Stimulated activated CD8-positive, alpha-beta memory T cell treated with anti-CD3 and anti-CD28 coated beads, Interleukin-15, amount 100 ng/mL, for 24 hours (primary cell): ENCODE measurements at regions not wholly inside any gene's neighbourhood (a gene's known extent, or its start where the extent isn't known, plus 50 kb on each side); places are given as distances from the start of the nearest gene placed in this dataset.

Experiments used
- DNase-seq: peaks from one replicate; pipeline ENCODE4 v3.0.0-alpha.2; 2020; ENCODE audit warnings: low read depth

DNA sequence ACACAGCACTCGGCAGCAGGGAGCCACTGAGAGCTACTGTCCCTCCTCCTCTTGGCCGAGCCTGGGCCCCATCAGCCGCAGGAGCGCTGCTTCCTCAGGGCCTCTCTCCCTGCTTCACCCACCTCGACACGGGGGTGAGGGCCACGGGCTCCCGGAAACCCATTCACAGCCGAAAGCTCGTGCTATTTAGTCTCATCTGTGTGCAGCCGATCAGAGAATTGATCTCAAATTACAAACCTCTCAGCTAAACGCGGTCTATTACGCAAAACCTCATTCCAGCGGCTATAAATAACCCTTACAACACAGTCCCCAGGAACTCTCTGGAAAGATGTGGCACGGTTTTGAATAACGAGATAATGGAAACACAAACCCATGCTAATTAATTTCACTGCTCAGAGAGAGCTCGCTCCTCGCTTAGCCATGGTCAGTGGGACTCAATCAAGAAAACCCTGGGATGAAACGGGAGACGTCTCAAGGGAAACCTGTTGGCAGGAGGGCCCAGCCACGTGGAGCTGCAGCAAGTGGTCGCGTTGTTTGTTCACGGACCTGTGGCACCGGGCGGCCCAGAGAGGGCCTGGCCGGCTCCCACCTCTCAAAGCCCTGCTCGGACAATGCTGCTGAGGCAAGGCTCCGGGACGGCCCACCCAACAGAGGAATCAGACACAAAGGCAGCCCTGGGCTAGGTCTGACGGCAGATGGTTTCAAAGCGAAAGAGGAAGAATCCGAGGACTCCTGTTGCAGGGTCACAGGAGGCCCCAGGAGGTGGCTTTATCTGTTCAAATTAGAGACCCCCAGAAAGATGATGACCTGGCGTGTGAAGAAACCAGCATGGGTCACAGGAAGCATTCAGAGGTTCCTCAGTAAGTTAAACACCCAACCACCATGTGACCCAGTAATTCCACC is 210.5 kb downstream of the CTTN start:
- no peak for DNase-seq

DNA sequence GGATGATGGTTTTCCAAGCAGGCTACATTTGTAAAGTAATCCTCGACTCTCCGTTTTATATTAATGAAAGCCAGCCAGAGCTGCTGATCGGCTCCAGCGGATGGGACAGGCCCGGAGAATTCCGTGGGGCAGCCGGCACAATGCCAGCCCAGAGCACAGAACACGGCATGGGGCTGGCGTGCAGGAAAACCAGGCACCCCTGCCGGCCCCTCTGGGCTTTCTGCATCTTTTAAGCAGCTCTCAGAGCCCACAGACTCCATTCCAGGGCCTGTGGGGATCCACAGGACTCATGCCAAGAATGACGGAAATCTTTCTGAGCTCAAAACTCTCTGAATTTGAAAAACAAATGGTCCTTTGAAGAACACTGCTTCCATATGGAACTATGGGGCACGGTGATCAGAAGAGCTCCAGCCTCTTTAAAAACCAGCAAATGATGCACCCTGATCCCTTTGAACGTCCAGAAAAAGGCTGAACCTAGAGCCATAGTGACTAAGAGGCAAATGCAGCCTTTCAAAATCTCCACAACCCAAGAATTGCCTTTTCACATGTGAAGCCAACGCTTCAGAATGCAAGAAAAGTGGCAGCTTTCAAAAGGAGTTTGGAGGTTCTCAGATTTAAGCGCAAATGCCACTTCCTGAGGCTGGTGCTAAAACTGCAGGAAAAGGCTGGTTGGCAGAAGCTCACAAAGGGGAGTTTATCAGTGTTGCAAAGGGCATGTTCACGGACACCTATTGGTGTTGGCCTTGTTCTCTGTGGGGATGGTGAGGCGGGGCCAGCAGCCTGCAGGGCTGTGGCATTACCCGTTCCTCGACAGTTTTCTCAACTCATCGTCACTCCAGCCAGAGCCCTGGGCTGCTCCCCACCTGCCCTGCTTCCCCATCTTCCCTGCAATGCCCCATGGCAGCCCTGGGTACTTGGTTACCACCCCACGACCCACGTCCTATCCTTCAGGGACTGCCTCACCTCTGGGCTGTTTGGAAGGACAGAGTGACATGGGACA is 212.5 kb downstream of the CTTN start:
- no peak for DNase-seq

DNA sequence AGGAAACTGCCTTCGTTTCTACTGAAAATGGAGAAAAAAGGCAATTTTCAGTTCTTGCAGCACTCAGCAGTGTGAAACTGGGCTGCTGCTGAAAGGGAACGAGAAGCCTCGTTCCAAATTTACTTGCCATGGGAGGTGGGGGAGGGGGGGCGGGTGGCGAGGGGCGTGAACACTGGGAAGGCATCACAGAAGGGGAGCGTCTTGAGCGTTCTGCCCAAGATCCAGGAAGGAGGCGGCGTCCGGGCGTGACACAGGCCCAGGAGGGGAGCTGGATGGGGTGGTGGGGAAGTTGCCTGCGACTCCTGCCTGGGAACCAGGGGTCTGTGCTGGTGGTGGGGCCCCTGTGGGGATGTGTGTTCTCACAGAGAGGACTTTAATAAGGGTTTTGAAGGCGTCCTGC is 213.5 kb downstream of the CTTN start:
- no peak for DNase-seq

DNA sequence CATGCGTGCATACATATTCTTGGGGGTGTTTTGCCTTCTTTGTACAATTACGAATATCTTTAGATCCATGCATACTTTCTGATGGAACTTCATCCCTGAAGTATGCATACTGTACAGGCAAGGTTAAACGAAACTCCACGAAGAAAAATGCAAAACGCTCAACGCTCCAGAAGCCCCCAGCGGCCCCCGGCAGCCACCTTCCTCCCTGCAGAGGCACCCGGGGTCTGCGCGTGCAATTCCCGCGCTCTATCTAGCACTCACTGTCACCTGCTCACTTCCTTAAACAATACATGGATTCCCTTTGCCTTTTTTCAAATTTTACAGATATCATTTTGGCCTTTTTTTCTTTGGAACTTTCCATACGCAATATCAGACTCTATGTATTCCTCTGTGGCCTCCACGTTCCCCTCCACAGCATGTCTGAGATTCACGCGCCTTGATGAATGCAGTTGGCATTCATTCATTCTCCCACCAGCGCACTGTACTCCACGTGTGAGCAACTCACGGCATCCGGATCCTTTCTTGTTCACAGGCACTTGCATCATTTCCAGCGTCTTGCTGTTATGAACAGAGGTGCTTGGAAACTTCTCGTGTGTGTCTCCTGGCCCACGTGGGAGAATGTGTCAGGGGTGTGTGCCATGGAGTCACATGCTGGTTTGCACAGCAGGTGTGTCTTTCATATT is 214.3 kb downstream of the CTTN start:
- no peak for DNase-seq

DNA sequence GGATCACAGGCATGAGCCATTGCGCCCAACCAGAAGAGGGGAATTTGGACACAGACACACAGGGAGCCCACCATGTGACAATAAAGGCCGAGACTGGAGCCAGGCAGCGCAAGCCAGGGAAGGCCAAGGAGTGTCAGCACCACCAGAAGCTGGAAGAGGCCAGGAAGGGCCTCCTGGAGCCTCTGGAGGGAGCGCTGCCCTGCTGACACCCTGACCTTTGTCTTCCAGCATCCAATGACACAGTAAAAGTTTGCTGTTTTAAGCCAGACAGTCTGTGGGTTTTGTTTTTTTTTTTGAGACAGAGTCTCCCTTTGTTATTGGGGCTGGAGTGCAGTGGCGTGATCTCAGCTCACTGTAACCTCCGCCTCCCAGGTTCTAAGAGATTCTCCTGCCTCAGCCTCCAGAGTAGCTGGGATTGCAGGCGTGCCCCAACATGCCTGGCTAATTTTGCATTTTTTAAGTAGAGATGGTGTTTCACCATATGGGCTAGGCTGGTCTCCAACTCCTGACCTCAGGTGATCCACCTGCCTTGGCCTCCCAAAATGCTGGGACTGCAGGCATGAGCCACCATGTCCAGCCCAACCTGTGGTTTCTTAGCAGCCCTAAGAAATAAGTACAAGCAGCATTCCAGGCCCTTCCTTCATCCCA is 215.8 kb downstream of the CTTN start:
- no peak for DNase-seq

DNA sequence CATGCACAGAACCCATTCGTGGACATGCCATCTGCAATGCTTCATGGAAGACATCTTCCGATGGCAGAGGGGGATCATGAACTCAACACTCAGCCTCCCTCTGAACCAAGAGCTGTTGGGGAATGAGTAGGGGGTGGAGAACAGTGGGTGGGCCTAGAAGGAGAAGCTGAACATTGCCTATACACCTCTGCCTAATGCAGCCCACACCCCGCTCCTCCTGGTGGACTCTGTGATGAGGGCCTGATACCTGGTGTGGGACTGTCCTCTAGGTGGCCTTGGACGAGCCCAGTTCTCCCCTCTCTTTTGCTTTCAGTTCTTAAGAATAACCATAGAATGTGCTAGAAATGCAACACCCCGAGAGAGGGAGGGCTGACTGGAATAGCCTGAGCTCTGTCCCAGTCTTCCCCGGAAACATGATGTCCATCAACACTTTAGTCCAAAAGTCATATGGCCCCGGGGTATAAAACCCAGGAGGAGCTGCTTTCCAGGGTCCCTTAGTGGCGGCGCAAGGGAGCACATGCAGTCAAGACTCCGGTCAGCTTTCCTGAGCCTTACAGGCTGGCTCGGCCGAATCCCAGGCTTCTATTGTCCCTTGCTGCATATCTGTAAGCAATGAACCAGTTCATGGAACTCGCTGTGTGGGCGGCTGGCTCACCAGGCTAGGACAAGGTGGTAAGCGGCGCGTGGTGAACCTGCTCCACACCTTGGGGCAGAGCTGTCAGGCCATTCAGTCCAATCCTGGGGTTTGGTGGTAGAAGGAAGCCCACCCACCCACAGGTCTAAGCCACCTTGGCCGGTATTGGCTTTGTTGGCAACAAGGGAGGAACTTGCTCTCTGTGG is 216.9 kb downstream of the CTTN start:
- DNase-seq: no peak

DNA sequence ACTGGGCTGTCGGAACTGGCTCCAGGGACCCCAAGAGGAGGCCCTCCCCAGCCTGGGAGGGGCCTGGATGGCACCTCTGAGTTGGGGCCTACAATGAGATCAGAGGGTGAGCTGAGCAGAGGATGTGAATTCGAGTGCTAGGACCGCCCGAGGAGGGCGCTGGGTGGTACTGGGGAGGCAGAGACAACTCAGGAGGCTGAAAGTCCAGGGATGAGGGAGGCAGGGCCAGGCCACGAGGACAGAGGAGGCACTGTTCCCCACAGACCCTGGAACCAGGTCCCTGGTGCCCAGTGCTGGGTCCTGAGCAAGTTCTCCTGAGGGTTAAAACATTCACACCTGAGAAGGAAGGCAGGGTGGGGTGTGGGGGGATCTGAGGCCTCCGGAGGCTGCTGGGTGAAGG is 218.0 kb downstream of the CTTN start:
- DNase-seq: no peak

DNA sequence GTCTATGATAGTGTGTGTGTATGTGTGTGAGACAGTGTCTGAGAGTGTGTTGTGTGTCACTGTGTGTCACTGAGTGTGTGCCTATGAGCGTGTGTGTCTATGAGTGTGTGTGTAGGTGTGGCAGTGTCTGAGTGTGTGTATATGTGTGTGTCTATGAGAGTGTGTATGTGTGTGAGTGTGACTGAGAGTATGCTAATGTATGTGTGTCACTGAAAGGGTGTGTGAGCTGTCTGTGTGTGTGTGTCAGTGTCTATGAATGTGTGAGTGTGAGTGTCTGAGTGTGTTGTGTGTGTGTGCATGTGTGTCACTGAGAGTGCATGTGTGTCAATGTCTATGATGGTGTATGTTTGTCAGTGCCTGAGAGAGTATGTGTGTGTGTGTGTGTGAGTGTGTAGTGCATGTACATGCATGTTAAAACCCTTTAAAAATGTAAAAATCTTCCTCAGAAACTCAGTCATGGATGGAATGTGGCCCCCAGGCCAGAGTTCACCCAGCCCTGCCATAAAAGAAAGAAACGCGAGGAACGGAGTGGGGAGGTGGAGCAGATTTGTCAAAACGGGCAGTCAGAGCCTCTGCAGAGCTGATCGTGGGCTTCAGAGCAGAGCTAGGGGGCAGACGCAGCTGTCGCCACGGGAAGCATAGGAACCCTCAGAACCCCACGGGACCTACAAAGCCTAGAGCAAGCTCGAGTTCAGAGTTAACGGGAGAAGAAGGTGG is 218.8 kb downstream of the CTTN start:
- no peak for DNase-seq

DNA sequence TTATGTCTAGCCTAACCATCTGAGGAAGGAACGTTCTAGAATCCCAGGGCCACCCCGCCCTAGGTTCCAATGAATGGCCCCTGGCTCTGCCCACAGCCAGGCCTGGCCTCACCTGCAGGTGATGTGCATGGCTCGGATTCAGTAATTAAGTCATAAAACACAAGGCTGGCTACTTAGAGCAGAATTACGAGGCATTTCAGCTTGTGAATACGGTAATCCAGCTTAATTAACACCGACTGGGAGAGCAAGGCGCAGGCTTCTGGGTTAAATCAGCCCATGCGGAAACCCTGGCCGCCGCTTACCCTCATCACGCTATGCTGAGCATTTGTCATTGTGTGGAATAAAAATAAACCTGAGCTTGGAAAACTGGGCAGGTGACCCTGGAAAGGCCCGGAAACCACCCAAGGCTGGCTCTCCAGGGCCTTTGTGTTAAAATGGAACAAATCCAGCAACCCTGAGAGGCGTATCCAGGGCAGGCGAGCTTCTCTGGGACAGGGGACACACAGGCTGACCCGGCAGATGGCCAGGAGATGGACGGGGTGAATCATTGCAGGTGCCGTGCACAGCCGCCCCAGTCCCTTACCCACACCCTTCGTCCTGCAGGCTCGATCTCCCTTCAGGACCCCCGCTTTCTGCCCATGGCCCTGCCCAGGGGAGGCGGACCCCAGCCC is 220.2 kb downstream of the CTTN start:
- DNase-seq: no peak

DNA sequence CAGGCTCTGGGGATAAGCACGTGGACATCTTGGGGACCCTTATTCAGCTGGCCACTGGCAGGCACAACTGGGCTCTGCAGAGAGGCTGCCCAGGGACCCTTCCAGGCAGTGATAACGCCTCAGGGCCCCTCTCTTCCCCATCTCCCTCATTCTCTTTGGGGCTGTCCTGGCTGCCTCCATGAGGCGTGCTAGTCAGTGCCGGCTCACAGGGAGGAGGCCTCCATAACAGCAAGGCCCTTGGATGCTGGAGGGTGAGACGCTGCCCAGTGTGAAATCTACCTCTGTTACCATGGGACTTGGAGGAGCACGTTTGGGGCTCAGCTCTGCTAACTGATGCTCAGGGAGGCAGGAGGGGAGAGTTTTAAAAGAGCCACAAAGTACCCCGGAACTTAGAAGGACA is 221.3 kb downstream of the CTTN start:
- DNase-seq: no peak

DNA sequence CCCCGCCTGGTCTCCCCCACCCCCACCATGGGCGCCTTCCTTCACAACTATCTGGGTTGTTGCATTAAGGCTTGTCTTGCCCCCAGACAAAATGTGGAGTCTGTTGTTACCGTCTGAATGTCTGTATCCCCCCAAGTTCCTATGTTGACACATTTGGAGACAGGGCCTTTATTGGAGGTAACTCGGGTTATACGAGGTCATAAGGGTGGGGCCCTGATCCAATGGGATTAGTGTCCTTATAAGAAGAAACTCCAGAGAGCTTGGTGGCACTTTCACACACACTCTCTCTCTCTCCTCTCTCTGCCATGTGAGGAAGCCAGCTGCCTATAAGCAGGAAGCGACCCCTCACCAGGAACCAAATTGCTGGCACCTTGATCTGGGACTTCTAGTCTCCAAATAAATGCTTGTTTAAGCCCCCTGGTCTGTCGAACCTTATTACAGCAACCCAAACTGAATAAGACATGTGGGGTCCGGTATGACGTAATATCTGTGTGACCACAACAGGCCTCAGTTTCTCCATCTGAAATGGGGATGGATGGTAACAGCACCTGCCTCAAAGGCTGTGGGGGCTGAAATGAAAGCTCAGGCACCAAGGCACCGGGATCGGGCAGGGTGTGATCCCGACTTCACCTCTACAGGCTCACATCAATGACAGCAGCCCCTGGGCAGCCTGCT is 222.3 kb downstream of the CTTN start:
- DNase-seq: no peak

DNA sequence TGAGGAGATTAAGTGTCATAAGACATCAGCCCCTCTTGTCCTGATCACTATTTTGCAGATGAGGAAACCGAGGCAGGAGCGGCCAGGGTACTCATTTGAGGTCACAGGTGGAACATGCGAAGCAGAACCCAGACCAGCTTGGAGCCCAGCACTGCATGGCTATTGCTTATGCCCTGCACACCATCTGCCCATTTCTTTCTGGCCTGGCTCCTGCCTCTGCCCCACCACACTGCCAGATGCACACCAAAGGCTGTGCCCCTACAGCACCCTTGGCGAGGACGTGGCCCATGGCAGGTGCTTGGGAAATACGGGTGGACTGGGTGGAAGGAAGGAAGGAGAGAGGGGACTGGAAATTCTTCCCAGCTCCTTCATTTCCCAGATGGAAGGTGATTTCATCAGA is 222.9 kb downstream of the CTTN start:
- DNase-seq: no peak

DNA sequence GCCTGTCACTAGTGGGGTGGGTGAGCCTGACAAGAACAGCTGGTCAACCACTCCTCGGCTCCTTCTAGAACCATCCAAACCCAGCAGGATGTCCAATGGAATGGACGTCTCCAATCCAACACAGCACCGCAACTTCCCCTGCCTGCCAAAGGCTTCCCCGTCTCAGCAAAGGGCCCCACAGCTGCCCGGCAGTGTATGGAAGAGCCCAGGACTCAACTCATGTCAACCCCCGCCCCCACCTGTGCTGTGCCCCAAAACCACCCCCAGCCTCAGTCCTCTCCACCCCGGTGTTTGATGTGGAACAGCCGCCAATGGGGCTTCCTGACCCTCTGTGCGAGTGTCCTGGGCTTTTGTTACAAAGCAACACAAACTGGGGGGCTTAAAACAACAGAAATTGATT is 223.8 kb downstream of the CTTN start:
- no peak for DNase-seq

DNA sequence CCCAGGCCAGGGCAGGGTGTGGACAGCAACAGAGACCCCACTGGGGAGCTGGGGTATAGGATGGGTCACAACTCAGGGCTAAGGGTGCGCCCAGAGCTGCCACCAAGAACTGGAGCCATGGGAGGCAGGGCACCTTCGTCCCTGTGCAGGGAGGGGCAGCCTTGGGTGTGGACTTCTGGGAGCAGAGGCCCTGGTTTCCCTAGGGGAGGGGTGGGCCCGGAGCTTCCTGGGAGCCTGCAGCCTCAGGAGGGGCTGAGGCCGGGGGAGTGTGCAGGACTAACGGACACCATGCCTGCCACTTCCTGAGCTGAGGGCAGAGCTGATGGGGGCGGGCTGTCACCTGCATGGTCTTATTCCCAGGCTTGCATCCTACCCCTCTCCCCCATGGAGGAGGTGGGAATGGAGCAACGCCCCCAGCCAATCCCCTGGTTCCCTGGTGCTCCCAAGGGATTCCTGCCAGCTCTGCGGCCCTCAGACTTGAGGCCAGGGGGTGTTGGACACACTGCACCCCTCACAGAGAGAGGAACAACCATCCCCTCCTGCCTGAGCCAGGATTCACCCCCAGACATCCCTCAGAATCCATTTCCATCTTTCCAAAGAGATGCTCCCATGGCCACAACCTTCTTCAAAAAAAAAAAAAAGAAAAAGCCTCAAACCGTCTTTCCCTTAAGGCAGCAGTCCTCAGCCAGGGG is 225.7 kb downstream of the CTTN start:
- no peak for DNase-seq

DNA sequence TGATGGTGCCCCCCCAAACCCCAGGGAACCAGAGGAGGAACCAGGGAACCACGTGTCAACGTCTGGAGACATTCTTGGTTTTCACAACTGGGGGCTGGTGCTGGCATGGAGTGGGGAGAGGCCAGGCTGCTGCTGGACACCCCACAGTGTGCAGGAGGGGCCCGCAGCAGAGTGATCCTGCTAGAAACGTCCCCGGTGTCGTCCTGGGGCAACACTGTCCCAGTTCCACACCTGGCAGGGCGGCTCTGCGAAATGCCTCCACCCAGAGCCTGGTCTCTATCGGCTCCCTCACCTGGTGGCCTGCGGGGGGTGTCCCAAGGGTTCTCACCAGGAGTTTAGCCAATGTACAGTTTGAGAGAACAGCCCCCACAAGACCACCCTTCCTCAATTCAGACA is 226.3 kb downstream of the CTTN start:
- DNase-seq: no peak

DNA sequence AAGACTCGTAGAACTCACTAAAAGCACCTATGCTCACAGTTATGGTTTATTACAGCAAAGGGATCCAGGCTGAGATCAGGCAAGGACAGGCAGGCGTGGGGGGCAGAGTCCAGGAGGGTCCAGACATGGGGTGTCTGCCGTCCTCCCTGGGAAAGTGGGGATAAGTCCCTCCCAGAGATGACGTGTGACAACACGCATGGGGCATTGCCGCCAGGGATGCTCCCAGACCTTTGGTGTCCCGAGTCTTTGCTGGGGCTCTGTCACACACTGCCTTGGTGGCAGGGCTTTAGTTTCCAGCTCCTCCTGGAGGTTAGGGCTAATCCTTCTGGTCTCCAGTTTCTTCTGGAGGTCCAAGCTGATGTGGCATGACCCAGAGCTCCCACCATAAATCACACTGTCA is 226.7 kb downstream of the CTTN start:
- DNase-seq: no peak

DNA sequence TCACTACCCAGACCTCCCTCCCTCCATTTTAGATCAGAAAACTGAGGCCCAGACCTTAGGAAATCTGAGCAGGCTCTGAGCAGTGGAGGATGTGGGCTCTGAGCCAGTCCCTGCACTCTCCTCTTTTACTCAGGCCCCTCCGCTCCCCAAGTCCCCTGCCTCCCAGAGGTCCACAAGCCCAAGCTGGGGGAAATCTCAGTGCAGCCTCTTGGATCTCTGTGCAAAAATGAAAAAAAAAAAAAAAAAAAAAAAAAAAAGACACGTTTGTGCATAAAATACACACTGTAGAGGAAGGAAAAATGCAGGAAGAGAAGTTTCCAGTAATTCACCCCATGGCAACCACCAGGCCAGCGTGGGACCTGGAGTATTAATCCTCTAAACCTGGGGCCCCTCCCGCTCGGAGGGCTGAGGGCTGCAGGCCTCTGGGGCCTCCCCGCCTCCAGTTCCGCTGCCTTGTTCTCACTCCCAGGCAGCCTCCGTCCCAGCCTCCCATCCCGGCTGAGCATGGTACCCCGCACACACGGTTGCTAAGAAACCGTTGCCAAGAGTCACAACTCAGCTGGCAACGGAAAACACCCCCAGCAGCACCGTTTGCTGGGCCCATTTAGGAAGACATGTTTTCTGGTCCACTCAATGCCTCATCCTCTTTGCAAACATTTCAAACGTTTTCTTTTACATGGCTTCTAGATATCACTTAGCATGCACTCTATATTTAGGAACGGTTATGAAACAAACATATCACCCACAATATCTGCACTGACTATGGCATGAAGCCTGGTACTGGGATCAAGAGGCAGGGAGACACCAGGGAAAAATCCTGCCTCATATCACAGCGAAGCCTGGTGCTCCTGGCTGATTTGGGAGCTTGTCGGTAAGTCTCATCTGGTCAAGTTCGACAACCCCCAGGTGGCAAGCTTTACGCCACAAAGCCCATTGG is 227.5 kb downstream of the CTTN start:
- DNase-seq: no peak
